HEK293T (cell line): ENCODE measurements at regions not wholly inside any gene's neighbourhood (a gene's known extent, or its start where the extent isn't known, plus 50 kb on each side); places are given as distances from the start of the nearest gene placed in this dataset.
"Not testable (repeated sequence)": the region's sequence is repeated elsewhere in the genome, so short reads cannot be mapped to it uniquely, and the experiment has no call there.

ENCODE experiments used
- CTCF ChIA-PET: fragments of 350-600 bp; formaldehyde crosslinking; extraction: SDS; loops from one replicate; lab custom pipeline; 2021; ENCODE audit warnings: antibody characterized with exemption, inconsistent platforms; lab: Yijun Ruan, JAX
- POLR2A ChIA-PET: fragments of 350-600 bp; formaldehyde crosslinking; extraction: SDS; loops from one replicate; lab custom pipeline; 2020; ENCODE audit warnings: antibody characterized with exemption, inconsistent platforms; lab: Yijun Ruan, JAX
- DNase-seq: peaks from one replicate; pipeline ENCODE4 v3.0.0; 2012; ENCODE audit warnings: mixed read lengths; ENCODE audit errors: extremely low spot score
- ARNT ChIP-seq: fragments of 450-650 bp; IDR thresholded peaks from 2 replicates; pipeline ENCODE4 v1.6.1; 2017; ENCODE audit warnings: mild to moderate bottlenecking
- BHLHE40 ChIP-seq: fragments of 450-650 bp; IDR thresholded peaks from 2 replicates; pipeline ENCODE4 v1.6.1; 2016; ENCODE audit warnings: mild to moderate bottlenecking, moderate library complexity, borderline replicate concordance
- CTBP1 ChIP-seq: fragments of 450-650 bp; IDR thresholded peaks from 2 replicates; pipeline ENCODE4 v1.6.1; 2016; ENCODE audit warnings: borderline replicate concordance
- ELF4 ChIP-seq: fragments of 450-650 bp; IDR thresholded peaks from 2 replicates; pipeline ENCODE4 v1.6.1; 2017; ENCODE audit warnings: antibody characterized with exemption
- FOXA1 ChIP-seq: fragments of 450-650 bp; IDR thresholded peaks from 2 replicates; pipeline ENCODE4 v1.6.1; 2016; ENCODE audit warnings: mild to moderate bottlenecking
- FOXK2 ChIP-seq: fragments of 450-650 bp; IDR thresholded peaks from 2 replicates; pipeline ENCODE4 v1.6.1; 2016; ENCODE audit warnings: mild to moderate bottlenecking
- FOXM1 ChIP-seq: fragments of 450-650 bp; IDR thresholded peaks from 2 replicates; pipeline ENCODE4 v1.6.1; 2017; ENCODE audit warnings: mild to moderate bottlenecking, borderline replicate concordance
- HDGF ChIP-seq: fragments of 450-650 bp; IDR thresholded peaks from 2 replicates; pipeline ENCODE4 v1.6.1; 2017; ENCODE audit warnings: antibody characterized with exemption, borderline replicate concordance
- L3MBTL2 ChIP-seq: fragments of 450-650 bp; conservative IDR thresholded peaks from 2 replicates; pipeline ENCODE4 v1.6.1; 2016; ENCODE audit warnings: mild to moderate bottlenecking
- LEF1 ChIP-seq: fragments of 450-650 bp; IDR thresholded peaks from 2 replicates; pipeline ENCODE4 v1.6.1; 2017; ENCODE audit warnings: mild to moderate bottlenecking, borderline replicate concordance
- NFRKB ChIP-seq: fragments of 450-650 bp; IDR thresholded peaks from 2 replicates; pipeline ENCODE4 v1.6.1; 2016; ENCODE audit warnings: mild to moderate bottlenecking, moderate library complexity
- SP1 ChIP-seq: fragments of 450-650 bp; IDR thresholded peaks from 2 replicates; pipeline ENCODE4 v1.6.1; 2017
- SUZ12 ChIP-seq: fragments of 450-650 bp; IDR thresholded peaks from 2 replicates; pipeline ENCODE4 v1.6.1; 2016; ENCODE audit warnings: mild to moderate bottlenecking
- TARDBP ChIP-seq: fragments of 450-650 bp; IDR thresholded peaks from 2 replicates; pipeline ENCODE4 v1.6.1; 2016
- ZNF384 ChIP-seq: fragments of 450-650 bp; IDR thresholded peaks from 2 replicates; pipeline ENCODE4 v1.6.1; 2016
- TF ChIP-seq, protein P1 (sequence below): fragments of 450-650 bp; IDR thresholded peaks from 2 replicates; pipeline ENCODE4 v1.6.1; 2016

DNA sequence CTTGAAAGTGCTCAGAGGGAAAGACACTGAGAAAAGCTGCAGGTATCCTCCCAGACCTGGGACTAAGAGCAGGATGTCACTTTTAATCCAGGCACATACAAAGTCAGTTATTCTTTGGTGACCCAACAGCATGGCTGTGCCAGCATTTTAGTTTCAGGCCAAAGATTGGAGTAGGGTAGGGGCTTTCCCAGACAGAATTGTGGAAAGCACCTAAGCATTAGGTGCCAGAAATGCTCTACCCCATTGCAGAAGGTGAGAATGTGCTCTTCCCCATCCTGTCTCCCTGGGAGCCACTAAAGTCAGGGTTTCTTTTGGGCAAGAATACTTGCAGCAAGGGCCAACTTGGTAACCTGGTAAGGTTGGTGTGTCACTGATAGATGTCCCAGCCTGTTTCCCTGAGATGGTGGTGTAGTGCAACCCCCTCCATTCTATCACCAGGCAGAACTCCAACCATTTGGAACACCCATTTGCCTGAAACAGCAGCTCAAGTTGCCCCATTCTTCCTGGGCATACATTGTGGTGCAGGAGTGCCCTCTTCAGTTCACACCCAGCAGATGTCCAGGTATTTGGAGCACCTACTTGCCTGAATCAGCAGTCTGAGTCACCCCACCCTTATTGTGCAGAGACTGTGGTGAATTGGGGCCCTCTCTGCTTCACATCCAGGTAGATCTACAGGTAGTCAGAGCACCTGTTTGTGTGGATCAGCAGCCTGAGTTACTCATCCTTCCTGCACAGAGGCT, 183.5 kb downstream of the ZC4H2 start:
- no peak for DNase-seq
- ChIA-PET CTCF (no interaction called here), POLR2A (no interaction called here)
- TF ChIP-seq L3MBTL2 (no peak), ARNT (no peak), NFRKB (no peak), ELF4 (no peak), FOXM1 (no peak), BHLHE40 (no peak), SP1 (no peak), CTBP1 (no peak), LEF1 (no peak)
- TF ChIP-seq, protein P1, sequence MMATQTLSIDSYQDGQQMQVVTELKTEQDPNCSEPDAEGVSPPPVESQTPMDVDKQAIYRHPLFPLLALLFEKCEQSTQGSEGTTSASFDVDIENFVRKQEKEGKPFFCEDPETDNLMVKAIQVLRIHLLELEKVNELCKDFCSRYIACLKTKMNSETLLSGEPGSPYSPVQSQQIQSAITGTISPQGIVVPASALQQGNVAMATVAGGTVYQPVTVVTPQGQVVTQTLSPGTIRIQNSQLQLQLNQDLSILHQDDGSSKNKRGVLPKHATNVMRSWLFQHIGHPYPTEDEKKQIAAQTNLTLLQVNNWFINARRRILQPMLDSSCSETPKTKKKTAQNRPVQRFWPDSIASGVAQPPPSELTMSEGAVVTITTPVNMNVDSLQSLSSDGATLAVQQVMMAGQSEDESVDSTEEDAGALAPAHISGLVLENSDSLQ: no peak

DNA sequence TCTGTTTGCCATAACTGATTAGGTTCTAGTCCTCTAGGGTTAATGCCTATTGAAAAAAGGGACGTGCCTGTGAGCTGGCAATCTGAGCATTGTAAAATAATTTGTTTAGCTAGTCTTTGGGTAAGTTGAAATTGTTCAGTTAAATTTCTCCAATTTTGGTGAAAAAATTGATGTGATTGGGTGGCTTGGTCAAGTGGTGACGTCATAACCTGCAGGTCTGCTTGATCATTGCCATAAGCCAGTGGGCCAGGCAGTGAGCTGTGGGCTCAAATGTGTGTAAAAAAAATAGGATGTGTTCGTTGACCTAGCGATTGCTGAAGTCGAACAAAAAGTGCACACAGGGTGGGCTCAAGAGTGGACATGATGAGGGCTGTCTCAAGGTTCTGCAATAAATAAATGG, 193.3 kb downstream of the ZC4H2 start:
- no peak for DNase-seq
- ChIA-PET CTCF (interaction anchor here (0.9 kb wide), 1 partner anchor 622 kb away, joined by 3 read pairs; no protein-coding TSS in a partner anchor), POLR2A (no interaction called here)
- TF ChIP-seq FOXA1: no peak
- TF ChIP-seq CTBP1: no peak
- TF ChIP-seq, protein P1: no peak
- no peak for TF ChIP-seq SUZ12
- no peak for TF ChIP-seq FOXM1
- TF ChIP-seq LEF1: no peak

DNA sequence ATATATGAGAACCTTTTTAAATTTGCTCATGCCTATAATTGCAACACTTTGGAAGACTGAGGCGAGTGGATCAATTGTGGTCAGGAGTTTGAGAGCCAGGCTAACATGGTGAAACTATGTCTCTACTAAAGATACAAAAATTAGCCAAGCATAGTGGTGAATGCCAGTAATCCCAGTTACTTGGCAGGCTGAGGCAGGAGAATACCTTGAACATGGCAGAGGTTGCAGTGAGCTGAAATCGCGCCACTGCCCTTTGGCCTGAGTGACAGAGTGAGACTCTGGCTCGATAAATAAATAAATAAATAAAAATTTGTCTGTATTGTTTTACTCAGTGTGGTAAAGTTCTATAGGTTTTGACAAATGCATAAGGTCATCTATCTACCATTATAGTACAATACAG, 218.2 kb downstream of the ZC4H2 start:
- DNase-seq: no peak
- ChIA-PET POLR2A (no interaction called here), CTCF (no interaction called here)
- TF ChIP-seq SP1 (no peak), ARNT (no peak), HDGF (no peak), TARDBP (no peak), FOXM1 (no peak), FOXK2 (no peak)

DNA sequence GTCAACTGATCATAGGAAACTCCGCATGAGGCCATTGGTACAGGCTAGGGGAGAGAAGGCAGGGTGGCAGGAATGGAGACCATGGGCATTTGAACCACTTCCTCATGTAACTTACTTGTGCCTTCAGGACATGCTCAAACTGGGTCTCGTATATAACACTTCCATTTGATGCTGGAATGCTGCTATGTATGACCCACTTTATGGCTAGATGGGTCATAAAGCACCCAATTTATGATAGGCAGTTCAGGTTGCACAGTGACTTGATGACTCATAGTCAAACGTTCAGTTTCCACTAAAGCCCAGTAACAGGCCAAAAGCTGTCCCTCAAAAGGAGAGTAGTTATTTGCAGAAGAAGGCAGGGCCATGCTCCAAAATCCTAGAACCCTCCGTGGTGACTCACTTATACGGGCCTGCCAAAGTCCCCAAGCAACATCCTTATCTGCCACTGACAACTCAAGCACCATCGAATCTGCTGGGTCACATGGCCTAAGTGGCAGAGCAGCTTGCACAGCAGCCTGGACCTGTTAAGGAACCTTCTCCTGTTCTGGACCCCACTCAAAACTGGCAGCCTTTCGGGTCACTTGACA, 236.4 kb downstream of the ZC4H2 start:
- DNase-seq: no peak
- no peak for TF ChIP-seq CTBP1
- TF ChIP-seq BHLHE40: no peak
- TF ChIP-seq TARDBP: no peak
- no peak for TF ChIP-seq FOXA1
- TF ChIP-seq, protein P1: no peak
- no peak for TF ChIP-seq ZNF384
- TF ChIP-seq ARNT: no peak
- TF ChIP-seq L3MBTL2: no peak
- no peak for TF ChIP-seq HDGF
- TF ChIP-seq LEF1: no peak
- no peak for TF ChIP-seq SP1
- TF ChIP-seq NFRKB: no peak
- no peak for TF ChIP-seq FOXM1
- no peak for TF ChIP-seq ELF4
- POLR2A ChIA-PET: no interaction called here
- CTCF ChIA-PET: no interaction called here

DNA sequence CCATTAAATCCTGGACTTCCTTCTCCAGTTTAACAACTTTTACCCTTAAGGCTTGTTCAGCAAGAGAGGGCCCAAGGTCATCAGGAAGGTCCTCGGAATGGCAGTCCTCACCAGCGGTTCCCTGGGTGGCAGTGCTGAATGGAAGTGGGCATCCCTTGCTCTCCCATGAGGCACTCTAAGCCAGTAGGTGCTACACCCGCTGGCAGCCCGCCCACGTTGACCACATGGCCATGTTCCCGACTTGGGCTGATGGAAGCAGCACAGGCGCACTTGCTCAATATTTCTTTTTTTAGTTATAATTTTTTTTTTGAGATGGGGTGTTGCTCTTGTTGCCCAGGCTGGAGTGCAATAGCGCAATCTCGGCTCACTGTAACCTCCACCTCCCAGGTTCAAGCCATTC, 277.9 kb downstream of the ZC4H2 start:
- no peak for TF ChIP-seq FOXK2
- TF ChIP-seq, protein P1: no peak
- TF ChIP-seq FOXM1: no peak
- no peak for TF ChIP-seq ELF4
- TF ChIP-seq LEF1: no peak
- TF ChIP-seq HDGF: no peak
- TF ChIP-seq FOXA1: no peak
- no peak for TF ChIP-seq ZNF384
- TF ChIP-seq NFRKB: no peak
- no peak for TF ChIP-seq CTBP1
- no peak for TF ChIP-seq TARDBP
- no peak for TF ChIP-seq SUZ12
- POLR2A ChIA-PET: no interaction called here
- DNase-seq: no peak
- CTCF ChIA-PET: no interaction called here

DNA sequence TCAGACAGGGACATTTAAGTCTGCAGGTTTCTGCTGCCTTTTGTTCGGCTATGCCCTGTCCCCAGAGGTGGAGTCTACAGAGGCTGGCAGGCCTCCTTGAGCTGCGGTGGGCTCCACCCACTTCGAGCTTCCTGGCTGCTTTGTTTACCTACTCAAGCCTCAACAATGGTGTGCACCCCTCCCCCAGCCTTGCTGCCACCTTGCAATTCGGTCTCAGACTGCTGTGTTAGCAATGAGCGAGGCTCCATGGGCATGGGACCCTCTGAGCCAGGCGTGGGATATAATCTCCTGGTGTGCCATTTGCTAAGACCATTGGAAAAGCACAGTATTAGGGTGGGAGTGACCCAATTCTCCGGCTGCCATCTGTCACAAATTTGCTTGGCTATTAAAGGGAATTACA, 280.9 kb downstream of the ZC4H2 start:
- POLR2A ChIA-PET, CTCF ChIA-PET: not testable (repeated sequence)

More for the DNA sequence above, 280.9 kb downstream of the ZC4H2 start:
- not testable (repeated sequence) for DNase-seq
